Osteocyte (in vitro differentiated cells): ENCODE measurements at regions not wholly inside any gene's neighbourhood (a gene's known extent, or its start where the extent isn't known, plus 50 kb on each side); places are given as distances from the start of the nearest gene placed in this dataset.

Experiments
- DNase-seq: peaks from one replicate; pipeline ENCODE4 v3.0.0; 2021; ENCODE audit warnings: mixed read lengths; ENCODE audit not compliant: unreplicated experiment; ENCODE audit errors: extremely low spot score
- H3K27ac Mint-ChIP-seq: one replicate; pipeline ENCODE4 v1.8.0; 2021; ENCODE audit warnings: mild to moderate bottlenecking, mixed read lengths; ENCODE audit not compliant: unreplicated experiment
- H3K27me3 Mint-ChIP-seq: one replicate; pipeline ENCODE4 v1.8.0; 2021; ENCODE audit warnings: mixed read lengths; ENCODE audit not compliant: unreplicated experiment
- H3K36me3 Mint-ChIP-seq: one replicate; pipeline ENCODE4 v1.8.0; 2021; ENCODE audit warnings: mixed read lengths; ENCODE audit not compliant: unreplicated experiment
- H3K4me1 Mint-ChIP-seq: one replicate; pipeline ENCODE4 v1.8.0; 2021; ENCODE audit warnings: mixed read lengths; ENCODE audit not compliant: unreplicated experiment
- H3K4me3 Mint-ChIP-seq: one replicate; pipeline ENCODE4 v1.8.0; 2021; ENCODE audit warnings: mild to moderate bottlenecking, moderate library complexity, mixed read lengths; ENCODE audit not compliant: unreplicated experiment
- H3K9me3 Mint-ChIP-seq: one replicate; pipeline ENCODE4 v1.8.0; 2021; ENCODE audit warnings: mixed read lengths; ENCODE audit not compliant: unreplicated experiment
- TF ChIP-seq, protein P1 (sequence below): fragments of 200-600 bp; sonication (generic); IDR thresholded peaks from 2 replicates; pipeline ENCODE4 v1.5.0; 2021; ENCODE audit warnings: antibody characterized with exemption, mild to moderate bottlenecking, moderate library complexity

DNA sequence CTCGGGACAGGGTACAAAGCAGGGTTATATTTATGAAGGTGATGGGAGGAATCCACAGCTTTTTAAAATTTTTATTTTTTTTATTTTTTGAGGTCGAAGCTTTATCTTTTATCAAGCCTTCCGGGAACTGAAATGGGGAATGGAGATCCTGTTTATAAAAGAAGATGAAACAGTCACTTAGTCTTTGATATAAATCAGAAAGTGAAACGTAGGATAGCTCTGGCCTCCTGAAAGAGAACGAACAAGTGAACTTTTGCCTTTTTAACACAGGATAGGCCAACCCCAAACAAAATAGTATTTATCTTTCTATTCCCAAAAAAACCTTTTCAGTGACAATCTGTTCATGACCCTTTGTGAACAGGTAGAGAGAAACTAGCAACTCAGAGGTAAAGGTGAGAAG, 634.0 kb upstream of the LMCD1 start:
- Mint-ChIP-seq H3K36me3 (no peaks in the 10 kb centered on the region), H3K9me3 (peaks cover 12% of the 10 kb centered on the region), H3K4me3 (no peak overlapping the region), H3K27me3 (no peaks in the 10 kb centered on the region), H3K27ac (no peak overlapping the region), H3K4me1 (no peaks in the 10 kb centered on the region)
- TF ChIP-seq, protein P1, sequence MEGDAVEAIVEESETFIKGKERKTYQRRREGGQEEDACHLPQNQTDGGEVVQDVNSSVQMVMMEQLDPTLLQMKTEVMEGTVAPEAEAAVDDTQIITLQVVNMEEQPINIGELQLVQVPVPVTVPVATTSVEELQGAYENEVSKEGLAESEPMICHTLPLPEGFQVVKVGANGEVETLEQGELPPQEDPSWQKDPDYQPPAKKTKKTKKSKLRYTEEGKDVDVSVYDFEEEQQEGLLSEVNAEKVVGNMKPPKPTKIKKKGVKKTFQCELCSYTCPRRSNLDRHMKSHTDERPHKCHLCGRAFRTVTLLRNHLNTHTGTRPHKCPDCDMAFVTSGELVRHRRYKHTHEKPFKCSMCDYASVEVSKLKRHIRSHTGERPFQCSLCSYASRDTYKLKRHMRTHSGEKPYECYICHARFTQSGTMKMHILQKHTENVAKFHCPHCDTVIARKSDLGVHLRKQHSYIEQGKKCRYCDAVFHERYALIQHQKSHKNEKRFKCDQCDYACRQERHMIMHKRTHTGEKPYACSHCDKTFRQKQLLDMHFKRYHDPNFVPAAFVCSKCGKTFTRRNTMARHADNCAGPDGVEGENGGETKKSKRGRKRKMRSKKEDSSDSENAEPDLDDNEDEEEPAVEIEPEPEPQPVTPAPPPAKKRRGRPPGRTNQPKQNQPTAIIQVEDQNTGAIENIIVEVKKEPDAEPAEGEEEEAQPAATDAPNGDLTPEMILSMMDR = no peak
- no peak for DNase-seq

DNA sequence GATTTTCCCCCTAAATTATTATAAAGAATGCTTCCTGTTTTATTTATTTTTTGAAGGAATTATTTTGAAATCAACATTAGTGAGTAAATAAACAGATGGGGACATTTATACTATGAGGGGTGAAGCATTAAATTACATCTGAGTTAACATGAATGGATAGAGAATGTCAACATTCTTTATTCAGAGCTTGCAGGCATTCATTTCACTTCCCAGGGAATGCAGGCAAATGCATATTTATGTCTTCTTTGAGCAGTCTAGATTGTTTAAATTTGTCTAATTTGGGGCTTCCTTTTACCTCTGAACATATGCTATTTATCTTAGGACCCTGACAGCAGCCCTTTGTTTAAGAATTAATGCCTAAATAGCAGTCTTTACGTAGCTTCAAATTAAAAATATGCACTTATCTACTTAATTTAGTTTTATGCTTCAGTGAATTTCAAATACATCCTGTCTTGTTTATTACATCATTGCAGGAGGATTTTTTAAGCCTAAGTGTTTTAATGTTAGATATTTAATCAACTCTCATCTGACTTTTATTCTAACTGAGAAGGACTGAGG, 630.5 kb upstream of the LMCD1 start:
- H3K4me3 Mint-ChIP-seq = no peak overlapping the region
- TF ChIP-seq, protein P1 = no peak
- H3K4me1 Mint-ChIP-seq = no peaks in the 10 kb centered on the region
- H3K9me3 Mint-ChIP-seq = peaks cover 9% of the 10 kb centered on the region
- no peaks in the 10 kb centered on the region for H3K27me3 Mint-ChIP-seq
- H3K27ac Mint-ChIP-seq = no peak overlapping the region
- H3K36me3 Mint-ChIP-seq = no peaks in the 10 kb centered on the region
- no peak for DNase-seq

GRCh38 chr3:7874116-7874515, 627.5 kb upstream of the LMCD1 start:
- Mint-ChIP-seq H3K27ac (no peak overlapping the region), H3K4me1 (no peaks in the 10 kb centered on the region), H3K36me3 (no peaks in the 10 kb centered on the region), H3K9me3 (peaks cover 2% of the 10 kb centered on the region), H3K4me3 (no peak overlapping the region), H3K27me3 (no peaks in the 10 kb centered on the region)
- TF ChIP-seq, protein P1 = no peak
- DNase-seq = no peak

DNA sequence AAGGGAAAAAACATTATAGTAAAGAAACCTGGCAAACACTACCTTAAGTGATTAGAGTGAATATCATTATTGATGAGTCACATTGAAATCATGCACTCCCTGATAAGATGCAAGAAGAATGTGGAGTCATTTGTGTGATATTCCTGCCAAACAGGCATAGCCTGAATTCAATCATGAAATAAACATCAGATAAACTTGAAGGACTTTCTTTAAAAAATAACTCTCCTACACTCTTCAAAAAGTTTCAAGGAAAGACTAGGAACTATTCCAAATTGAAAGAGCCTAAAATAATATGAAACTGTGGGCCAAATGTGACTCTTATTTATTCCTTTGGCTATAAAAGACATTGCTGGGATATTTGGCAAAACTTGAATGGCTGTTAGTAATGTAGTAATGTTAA, 625.7 kb upstream of the LMCD1 start:
- Mint-ChIP-seq H3K27me3 (no peaks in the 10 kb centered on the region), H3K9me3 (peaks cover 5% of the 10 kb centered on the region), H3K4me3 (no peak overlapping the region), H3K36me3 (no peaks in the 10 kb centered on the region), H3K27ac (no peak overlapping the region), H3K4me1 (no peaks in the 10 kb centered on the region)
- no peak for DNase-seq
- TF ChIP-seq, protein P1 = no peak

GRCh38 chr3:7876741-7877297, 624.8 kb upstream of the LMCD1 start:
- no peak overlapping the region for H3K4me3 Mint-ChIP-seq
- H3K9me3 Mint-ChIP-seq = peaks cover 6% of the 10 kb centered on the region
- DNase-seq = no peak
- TF ChIP-seq, protein P1 = no peak
- H3K36me3 Mint-ChIP-seq = no peaks in the 10 kb centered on the region
- no peak overlapping the region for H3K27ac Mint-ChIP-seq
- no peaks in the 10 kb centered on the region for H3K4me1 Mint-ChIP-seq
- no peaks in the 10 kb centered on the region for H3K27me3 Mint-ChIP-seq
